Osteoblast (primary cell): ENCODE measurements at regions not wholly inside any gene's neighbourhood (a gene's known extent, or its start where the extent isn't known, plus 50 kb on each side); places are given as distances from the start of the nearest gene placed in this dataset.

Experiments
- DNase-seq: peaks from one replicate; pipeline ENCODE4 v3.0.0; 2011; ENCODE audit warnings: low spot score, mixed read lengths; ENCODE audit not compliant: insufficient read length; ENCODE audit errors: missing footprints
- H2AFZ ChIP-seq: 2 replicates; pipeline ENCODE4 v1.6.0; 2011; ENCODE audit warnings: mild to moderate bottlenecking, low read length
- H3K27ac ChIP-seq: 2 replicates; pipeline ENCODE4 v1.5.1; 2011; ENCODE audit warnings: mild to moderate bottlenecking, low read depth, low read length, moderate library complexity
- H3K27me3 ChIP-seq: 2 replicates; pipeline ENCODE4 v1.6.0; 2012; ENCODE audit warnings: mild to moderate bottlenecking, control low read depth, inconsistent platforms, low read length, moderate library complexity; ENCODE audit not compliant: insufficient read depth
- H3K36me3 ChIP-seq: 2 replicates; pipeline ENCODE4 v1.5.1; 2011; ENCODE audit warnings: mild to moderate bottlenecking, low read length, control low read depth, moderate library complexity; ENCODE audit not compliant: insufficient read depth
- H3K4me1 ChIP-seq: 2 replicates; pipeline ENCODE4 v1.5.1; 2011; ENCODE audit warnings: mild to moderate bottlenecking, low read length, control low read depth, moderate library complexity; ENCODE audit not compliant: insufficient read depth
- H3K4me2 ChIP-seq: 2 replicates; pipeline ENCODE4 v1.6.0; 2011; ENCODE audit warnings: mild to moderate bottlenecking, low read length; ENCODE audit not compliant: insufficient read depth
- H3K4me3 ChIP-seq: fragments of 200-600 bp; sonication (generic); 3 replicates; pipeline ENCODE4 v1.5.1; 2012; ENCODE audit warnings: mild to moderate bottlenecking, low read length, inconsistent platforms; ENCODE audit not compliant: insufficient read depth
- H3K79me2 ChIP-seq: 2 replicates; pipeline ENCODE4 v1.6.0; 2012; ENCODE audit warnings: mild to moderate bottlenecking, low read length, control low read depth, inconsistent platforms; ENCODE audit not compliant: insufficient read depth
- H3K9me3 ChIP-seq: 2 replicates; pipeline ENCODE4 v1.5.1; 2011; ENCODE audit warnings: low read depth, low read length, control low read depth
- H4K20me1 ChIP-seq: 2 replicates; pipeline ENCODE4 v1.6.0; 2012; ENCODE audit warnings: mild to moderate bottlenecking, low read length, control low read depth; ENCODE audit not compliant: insufficient read depth
- CTCF ChIP-seq: IDR thresholded peaks from 2 replicates; pipeline ENCODE4 v1.5.1; 2011; ENCODE audit warnings: mild to moderate bottlenecking, low read depth, low read length, moderate library complexity; ENCODE audit errors: extremely low read depth

- Histone ChIP-seq H3K4me3 (no peak overlapping the region), H2AFZ (no peak overlapping the region), H3K36me3 (no peaks in the 10 kb centered on the region), H3K9me3 (no peaks in the 10 kb centered on the region), H3K27me3 (no peaks in the 10 kb centered on the region), H4K20me1 (no peaks in the 10 kb centered on the region), H3K4me1 (no peaks in the 10 kb centered on the region), H3K27ac (no peak overlapping the region), H3K79me2 (no peaks in the 10 kb centered on the region), H3K4me2 (no peak overlapping the region)
- no peak for TF ChIP-seq CTCF
- DNase-seq = no peak
Observed at GRCh38 chr6:95143408-95144180, 433.7 kb upstream of the MANEA start.

- no peak for TF ChIP-seq CTCF
- no peaks in the 10 kb centered on the region for H3K36me3 ChIP-seq
- no peak overlapping the region for H3K27ac ChIP-seq
- no peak for DNase-seq
- H3K4me2 ChIP-seq = no peak overlapping the region
- no peaks in the 10 kb centered on the region for H3K9me3 ChIP-seq
- no peaks in the 10 kb centered on the region for H4K20me1 ChIP-seq
- H3K79me2 ChIP-seq = no peaks in the 10 kb centered on the region
- H3K4me1 ChIP-seq = no peaks in the 10 kb centered on the region
- no peak overlapping the region for H2AFZ ChIP-seq
- H3K4me3 ChIP-seq = no peak overlapping the region
- no peaks in the 10 kb centered on the region for H3K27me3 ChIP-seq
Observed at GRCh38 chr6:95145457-95145856, 431.9 kb upstream of the MANEA start.

GRCh38 chr6:95159557-95159956 lies 417.8 kb upstream of the MANEA start:
- TF ChIP-seq CTCF = no peak
- no peaks in the 10 kb centered on the region for H3K36me3 ChIP-seq
- no peak overlapping the region for H2AFZ ChIP-seq
- no peaks in the 10 kb centered on the region for H4K20me1 ChIP-seq
- H3K27me3 ChIP-seq = no peaks in the 10 kb centered on the region
- no peaks in the 10 kb centered on the region for H3K79me2 ChIP-seq
- H3K9me3 ChIP-seq = no peaks in the 10 kb centered on the region
- H3K4me3 ChIP-seq = no peak overlapping the region
- no peaks in the 10 kb centered on the region for H3K4me1 ChIP-seq
- no peak overlapping the region for H3K27ac ChIP-seq
- DNase-seq = no peak
- no peak overlapping the region for H3K4me2 ChIP-seq

GRCh38 chr6:95169775-95170174 lies 407.6 kb upstream of the MANEA start:
- Histone ChIP-seq H3K9me3 (peaks cover 2% of the 10 kb centered on the region), H3K79me2 (no peaks in the 10 kb centered on the region), H4K20me1 (no peaks in the 10 kb centered on the region), H3K27me3 (no peaks in the 10 kb centered on the region), H2AFZ (no peak overlapping the region), H3K4me3 (no peak overlapping the region), H3K27ac (no peak overlapping the region), H3K4me2 (no peak overlapping the region), H3K36me3 (no peaks in the 10 kb centered on the region), H3K4me1 (no peaks in the 10 kb centered on the region)
- no peak for DNase-seq
- no peak for TF ChIP-seq CTCF
